HG02610 (cell line): ENCODE measurements at regions not wholly inside any gene's neighbourhood (a gene's known extent, or its start where the extent isn't known, plus 50 kb on each side); places are given as distances from the start of the nearest gene placed in this dataset.

Experiments used
- ATAC-seq: cut with Tn5 transposase; IDR thresholded peaks from one replicate; pipeline ENCODE4 v1.9.1; 2021; ENCODE audit warnings: mild to moderate bottlenecking, moderate library complexity; ENCODE audit not compliant: unreplicated experiment

GRCh38 chr3:187968883-187969580, 184.9 kb upstream of the LPP start:
- ATAC-seq = no peak

- ATAC-seq = no peak
These were observed 184.4 kb upstream of the LPP start for GRCh38 chr3:187969581-187969950.

- no peak for ATAC-seq
These were observed 183.9 kb upstream of the LPP start for GRCh38 chr3:187970106-187970505.

GRCh38 chr3:187971629-187972028, 182.3 kb upstream of the LPP start:
- ATAC-seq = no peak

DNA sequence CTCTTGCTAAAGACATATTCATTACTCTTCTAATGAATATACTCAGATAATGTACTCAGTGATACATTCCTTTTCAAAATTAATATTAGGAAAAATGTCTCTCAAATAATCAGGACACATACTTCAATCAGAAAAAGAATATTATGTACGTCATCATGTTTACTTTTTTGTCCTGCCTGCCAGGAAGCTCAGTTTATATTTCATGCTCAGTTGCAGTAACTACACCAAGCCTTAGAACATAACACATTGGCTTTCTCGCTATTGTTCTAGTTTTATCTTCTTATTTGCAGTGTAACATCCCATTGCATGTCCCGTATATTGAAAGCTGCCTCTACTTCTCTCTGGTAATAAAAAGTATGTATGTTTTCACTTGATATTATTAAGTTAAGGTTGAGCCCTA, 181.5 kb upstream of the LPP start:
- no peak for ATAC-seq

GRCh38 chr3:187973977-187974870, 179.7 kb upstream of the LPP start:
- ATAC-seq = peak; percentile 38

- ATAC-seq = no peak
These were observed 179.1 kb upstream of the LPP start for GRCh38 chr3:187974871-187975271.

GRCh38 chr3:187975561-187976364, 178.2 kb upstream of the LPP start:
- ATAC-seq = peak; percentile 32

DNA sequence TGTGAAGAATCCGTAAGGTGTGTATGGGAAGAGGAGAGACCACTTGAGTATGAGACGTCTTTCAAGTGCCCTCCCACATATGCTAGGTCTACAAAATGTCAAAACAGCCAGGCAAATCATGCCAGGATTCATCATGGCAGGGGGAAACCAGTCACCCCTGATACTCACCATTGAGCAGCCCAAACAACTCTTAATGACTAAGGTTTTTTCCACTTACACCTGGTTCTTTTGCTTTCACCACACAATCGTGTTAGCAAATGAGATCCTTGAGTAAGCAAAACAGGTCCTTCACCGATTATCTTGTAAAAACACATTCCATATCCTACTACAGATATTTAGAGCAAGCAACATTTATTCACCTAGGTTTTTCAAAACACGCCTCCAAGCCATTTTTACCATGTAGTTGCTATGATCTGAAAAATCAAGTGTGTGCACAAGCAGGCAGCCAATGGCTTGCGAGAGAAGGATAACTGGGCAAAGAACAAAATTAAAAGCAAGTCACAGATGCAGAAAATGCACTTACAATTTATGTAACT, 177.5 kb upstream of the LPP start:
- no peak for ATAC-seq

GRCh38 chr3:187977659-187978058, 176.3 kb upstream of the LPP start:
- no peak for ATAC-seq

- no peak for ATAC-seq
These were observed 175.4 kb upstream of the LPP start for GRCh38 chr3:187978433-187979011.

DNA sequence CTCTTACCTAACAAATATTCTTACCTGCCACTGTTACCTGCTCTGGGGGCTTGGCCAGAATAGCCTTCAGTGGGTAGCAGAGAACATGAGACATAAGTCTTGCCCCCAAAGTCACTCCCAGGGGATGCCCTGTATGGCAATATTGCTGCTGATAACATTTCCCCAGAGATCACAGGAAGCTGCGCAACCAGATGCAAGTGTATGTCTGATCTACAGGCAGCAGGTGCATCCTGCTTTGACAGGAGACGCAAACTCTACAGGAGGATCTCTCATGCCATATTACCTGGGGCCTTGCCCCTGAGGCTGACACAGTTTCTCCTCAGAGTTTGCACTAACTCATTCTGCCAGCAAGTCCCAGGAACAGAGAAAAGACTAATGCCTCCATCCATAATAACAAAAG, 174.4 kb upstream of the LPP start:
- ATAC-seq = no peak

DNA sequence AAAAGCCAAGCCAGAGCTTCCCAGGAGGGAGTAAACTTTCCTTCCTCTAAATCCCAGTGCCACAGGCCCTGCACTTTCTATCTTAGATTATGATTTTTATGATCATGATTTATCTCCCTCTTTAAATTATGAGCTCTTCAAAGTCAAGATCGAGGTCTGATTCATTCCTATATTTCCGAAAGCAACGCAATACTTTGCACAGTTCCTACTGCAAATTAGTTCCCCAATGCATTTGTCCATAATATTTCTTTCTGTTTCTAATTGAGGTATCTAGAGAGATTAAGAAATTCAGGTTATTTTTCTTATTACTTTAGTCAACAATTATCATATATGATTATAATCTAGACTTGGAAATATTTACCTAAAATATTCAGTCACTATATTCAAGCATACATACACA, 173.1 kb upstream of the LPP start:
- no peak for ATAC-seq

- ATAC-seq = peak; percentile 78
These were observed 171.8 kb upstream of the LPP start for GRCh38 chr3:187982142-187982541.

DNA sequence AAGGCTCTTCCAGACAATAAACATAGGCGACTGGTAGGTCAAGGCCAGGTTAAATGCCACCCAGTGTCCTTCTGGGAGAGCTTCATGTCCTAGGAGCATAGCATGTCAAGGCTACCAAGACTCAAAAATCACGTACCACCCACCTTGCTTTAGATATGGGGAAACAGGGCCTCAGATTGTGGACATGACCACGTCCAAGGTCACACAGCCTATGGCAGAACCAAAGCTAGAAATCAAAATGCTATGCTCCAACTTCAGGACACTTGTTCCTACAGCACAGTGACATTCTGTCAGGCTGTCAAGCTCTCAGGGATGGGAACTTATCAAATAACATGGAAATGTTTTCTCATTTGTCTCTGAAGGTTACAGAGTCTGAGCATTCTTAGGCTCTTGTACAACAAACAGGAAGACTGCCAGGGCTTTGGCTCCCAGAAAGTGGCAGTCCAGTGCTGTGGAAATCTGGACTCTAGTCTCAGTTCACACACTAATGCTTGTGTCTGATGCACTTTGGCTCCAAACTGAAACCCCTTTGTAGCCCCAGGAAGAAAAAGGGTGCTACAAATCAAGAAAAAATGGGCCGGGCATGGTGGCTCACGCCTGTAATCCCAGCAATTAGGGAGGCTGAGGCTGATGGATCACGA, 170.4 kb upstream of the LPP start:
- no peak for ATAC-seq

DNA sequence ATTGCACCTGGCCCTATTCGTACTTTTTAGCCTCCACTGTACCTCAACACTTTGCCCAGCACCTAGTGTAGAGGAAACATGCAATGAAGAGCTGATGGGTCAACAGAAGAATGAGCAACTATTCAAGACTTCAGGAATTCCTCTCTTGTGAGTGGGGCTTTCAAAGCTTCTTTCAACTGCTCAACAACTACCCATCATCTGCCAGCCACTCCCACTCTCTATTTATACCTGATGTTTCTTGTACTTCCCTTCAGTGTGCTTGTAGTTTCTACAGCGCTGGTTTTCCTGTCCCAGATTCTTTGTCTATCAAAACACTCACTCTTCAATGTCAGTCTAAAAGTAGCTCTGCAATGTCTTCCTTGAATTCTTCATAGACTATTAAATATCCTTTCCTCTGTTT, 168.3 kb upstream of the LPP start:
- no peak for ATAC-seq

DNA sequence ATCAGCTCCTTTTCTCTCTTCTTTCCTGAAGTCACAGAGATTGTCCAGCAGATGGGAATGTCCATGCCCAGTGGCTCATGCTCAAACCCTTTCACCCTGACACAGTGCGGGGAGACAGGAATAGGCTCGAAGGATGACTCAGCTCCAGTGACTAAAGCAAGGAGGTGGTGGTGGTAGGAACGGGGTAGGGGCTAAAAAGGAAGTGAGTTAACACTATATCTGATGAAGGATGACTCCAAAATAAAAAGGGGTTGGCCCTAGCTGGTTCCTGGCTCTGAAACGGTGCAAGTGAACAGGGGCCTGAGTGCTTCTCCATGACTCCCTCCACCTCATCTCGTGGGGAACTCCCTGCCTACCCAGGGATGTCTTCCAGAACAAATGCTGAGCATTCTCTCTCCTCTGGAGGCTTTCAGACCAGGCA, 167.4 kb upstream of the LPP start:
- no peak for ATAC-seq

GRCh38 chr3:187987187-187987586, 166.8 kb upstream of the LPP start:
- no peak for ATAC-seq

- no peak for ATAC-seq
These were observed 166.0 kb upstream of the LPP start for GRCh38 chr3:187987924-187988323.

- no peak for ATAC-seq
These were observed 164.3 kb upstream of the LPP start for GRCh38 chr3:187989575-187990153.
